Fibroblast of skin of left biceps (primary cell): ENCODE measurements at regions not wholly inside any gene's neighbourhood (a gene's known extent, or its start where the extent isn't known, plus 50 kb on each side); places are given as distances from the start of the nearest gene placed in this dataset.

Source experiments
- DNase-seq, 2 experiments: peaks; one replicate each; pipeline ENCODE4 v3.0.0-alpha.2; 2013; ENCODE audit warnings: low read depth in 2 of 2

DNA sequence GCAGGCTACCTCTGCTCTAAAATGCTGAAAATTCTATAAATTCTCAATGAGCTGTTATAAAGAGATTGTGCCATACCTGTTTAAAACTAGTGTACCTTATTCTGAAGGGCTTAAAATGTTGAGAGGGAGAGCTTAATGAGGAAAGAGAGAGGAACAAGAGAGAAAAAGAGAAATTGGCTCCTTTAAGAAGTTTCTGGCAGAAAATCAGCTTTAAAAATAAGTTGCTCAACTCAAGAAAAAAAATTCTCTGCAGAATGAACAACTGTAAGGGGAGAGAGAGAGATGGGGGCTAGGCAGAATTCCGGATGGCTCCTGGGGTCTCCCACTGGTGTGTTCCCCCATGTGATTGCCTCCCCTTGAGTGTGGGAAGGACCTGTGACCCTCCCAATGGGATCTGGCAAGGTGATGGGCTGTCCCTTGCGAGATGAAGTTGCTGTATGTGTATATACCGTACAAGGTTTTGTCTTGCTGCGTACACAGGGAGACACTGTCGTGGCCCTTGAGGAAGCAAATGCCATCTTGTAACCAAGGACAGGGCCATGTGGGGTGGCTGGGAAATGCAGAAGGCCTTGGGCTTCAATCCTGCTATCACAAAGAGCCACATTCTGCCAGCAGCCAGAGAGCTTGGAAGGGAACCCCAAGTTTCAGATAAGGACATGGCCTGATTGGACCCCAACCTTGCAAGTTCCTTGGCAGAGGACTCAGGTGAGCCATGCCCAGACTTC, 64.3 kb upstream of the S1PR3 start:
- DNase-seq: no peak

DNA sequence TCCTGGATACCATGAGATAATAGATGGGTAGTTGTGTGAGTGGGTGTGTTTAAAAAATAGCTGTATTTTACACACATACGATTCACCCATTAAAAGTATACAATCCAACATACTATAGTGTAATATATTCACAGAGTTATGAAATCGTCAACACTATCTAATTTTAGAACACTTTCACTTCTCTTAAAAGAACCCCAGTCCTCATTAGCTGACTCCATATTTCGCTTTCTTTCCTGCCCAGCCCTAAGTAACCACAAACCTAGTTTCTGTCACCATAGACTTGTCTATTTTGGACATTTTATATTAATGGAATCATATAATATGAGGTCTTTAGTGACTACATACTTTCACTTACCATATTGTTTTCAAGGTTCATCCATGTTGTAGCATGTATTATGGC, 63.8 kb upstream of the S1PR3 start:
- no peak for DNase-seq

DNA sequence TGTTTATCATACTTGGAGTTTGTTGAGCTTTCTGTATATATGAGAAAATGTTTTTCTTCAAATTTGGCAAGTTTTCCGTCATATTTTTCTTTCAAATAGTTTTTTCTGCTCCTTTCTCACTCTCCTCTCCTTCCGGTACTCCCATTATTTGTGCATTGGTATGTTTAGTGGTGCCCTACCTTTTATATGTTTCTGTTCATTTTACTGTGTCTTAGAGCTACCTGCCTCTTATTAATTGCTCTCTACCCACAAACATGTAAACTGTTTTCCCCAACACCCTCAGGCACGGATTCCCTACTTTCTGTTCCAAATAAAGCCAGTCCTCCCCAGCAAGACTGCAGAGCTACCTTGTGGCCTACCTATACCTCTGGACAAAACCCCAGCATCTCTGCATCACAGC, 60.6 kb upstream of the S1PR3 start:
- no peak for DNase-seq

DNA sequence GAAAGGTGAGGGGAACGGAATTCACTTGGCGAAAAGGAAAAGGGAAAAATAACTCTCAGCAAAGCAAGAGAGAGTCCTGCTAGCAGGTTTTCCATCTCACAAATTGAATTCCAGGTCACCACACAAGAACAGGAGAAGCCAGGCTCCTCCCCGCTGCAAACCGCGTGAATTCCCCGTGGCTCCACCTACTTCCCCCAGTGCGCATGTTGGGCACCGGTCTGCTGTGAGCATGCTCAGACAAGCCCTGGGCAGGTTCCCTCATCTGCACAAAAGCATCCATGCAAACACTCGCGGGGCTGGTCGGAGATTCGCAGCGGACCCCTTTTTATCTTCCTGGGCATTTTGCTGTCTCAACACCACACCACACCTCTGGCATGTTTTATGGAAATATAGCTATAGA, 58.5 kb upstream of the S1PR3 start:
- DNase-seq: no peak

DNA sequence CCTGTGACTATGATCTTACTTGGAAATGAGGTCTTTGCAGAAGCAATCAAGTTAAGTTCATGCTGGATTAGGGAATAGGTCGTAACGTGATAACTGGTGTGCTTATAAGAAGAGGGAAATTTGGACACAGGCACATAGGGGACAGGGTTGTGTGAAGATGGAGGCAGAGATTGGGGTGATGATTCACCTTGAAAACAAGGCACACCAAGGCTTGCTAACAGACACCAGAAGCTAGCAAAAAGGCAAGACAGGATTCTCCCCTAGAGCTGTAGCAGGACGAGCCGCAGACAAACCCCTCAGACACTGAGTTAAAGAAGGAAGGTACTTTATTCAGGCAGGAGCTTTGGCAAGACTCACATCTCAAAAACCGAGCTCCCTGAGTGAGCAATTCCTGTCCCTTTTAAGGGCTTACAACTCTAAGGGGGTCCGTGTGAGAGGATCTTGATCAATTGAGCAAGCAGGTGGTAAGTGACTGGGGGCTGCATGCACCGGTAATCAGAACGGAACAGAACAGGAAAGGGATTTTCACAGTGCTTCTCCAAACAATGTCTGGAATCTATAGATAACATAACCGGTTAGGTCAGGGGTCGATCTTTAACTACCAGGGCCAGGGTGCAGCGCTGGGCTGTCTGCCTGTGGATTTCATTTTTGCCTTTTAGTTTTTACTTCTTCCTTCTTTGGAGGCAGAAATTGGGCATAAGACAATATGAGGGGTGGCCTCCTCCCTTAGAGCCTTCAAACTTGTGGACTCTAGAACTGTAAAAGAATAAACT, 57.5 kb upstream of the S1PR3 start:
- DNase-seq: no peak

DNA sequence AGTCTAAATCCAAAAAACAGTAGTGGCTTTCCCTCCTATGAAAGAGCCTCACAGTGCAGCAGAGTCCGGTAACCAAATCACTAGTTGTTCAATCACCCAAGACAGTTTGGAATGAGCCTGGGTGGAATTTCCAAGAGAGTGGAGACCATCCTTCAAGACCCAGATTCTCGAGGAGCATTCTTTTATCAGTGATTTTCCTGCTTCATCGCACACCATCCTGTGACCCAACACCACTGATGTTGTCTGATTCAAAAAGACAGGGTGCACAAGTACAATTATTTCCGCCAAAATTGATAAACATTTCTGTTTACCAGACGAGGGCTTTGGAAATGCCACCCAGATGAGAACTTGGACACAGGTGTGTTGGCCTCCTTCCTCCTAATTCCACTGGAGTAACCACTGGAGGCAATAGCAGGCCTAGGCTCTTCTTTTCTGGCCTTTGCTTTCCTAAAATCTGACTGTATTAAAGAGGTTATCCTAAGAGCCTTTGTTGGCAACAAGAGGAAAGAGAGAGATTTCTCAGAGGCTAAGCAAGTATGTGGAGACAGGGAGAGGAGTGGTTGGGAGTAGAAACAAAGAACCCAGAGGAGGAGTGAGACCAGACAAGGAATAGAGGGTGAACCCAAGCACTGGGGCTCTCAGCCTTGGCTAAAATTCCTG, 56.3 kb upstream of the S1PR3 start:
- DNase-seq: no peak

DNA sequence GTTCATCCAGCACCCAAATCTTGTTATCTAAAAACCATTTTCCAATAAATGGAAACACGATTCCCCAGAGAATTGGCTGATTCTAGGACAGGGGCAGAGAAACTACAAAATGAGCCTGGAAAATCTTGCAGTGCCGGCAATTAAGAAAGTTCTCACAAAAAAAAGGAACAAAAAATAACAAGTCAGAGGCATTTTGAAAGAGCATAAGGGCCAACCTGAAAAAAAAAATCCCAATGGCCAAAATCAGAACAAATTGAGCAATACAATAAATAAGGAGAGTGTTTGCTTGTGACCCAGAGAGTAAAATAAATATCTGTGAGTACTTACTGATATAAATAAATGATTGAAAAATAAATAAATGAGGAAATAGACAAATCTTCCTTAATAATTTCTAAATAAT, 55.1 kb upstream of the S1PR3 start:
- DNase-seq: no peak

DNA sequence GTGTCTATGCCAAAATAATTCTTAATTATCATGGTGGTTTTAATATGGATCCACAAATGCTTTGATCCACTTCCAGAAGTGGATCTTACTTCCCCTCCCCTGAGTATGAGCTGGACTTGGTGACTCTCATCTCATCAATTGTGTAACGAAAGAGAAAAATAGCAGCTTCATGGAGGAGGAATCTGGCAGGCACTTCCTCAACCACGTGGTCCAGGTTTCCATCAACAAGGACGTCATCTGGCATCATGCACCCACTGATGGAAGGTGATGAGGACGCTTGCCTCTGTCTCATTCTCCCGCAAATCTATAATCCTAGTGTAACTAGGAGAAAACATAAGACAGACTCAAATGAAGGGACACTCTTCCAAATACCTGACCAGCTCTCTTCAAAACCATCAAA, 54.6 kb upstream of the S1PR3 start:
- DNase-seq: no peak

DNA sequence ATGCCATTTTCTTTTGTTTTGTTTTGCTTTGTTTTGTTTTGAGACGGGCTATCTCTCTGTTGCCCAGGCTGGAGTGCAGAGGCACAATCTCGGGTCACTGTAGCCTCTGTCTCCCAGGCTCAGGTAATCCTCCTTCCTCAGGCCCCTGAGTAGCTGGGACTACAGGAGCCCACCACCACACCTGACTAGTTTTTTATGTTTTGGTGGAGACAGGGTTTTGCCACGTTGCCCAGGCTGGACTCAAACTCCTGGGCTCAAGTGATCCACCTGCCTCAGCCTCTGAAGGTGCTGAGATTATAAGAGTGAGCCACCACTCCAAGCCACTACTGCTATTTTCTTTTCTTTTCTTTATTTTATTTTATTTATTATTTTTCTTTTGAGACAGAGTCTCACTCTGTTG, 54.0 kb upstream of the S1PR3 start:
- no peak for DNase-seq

DNA sequence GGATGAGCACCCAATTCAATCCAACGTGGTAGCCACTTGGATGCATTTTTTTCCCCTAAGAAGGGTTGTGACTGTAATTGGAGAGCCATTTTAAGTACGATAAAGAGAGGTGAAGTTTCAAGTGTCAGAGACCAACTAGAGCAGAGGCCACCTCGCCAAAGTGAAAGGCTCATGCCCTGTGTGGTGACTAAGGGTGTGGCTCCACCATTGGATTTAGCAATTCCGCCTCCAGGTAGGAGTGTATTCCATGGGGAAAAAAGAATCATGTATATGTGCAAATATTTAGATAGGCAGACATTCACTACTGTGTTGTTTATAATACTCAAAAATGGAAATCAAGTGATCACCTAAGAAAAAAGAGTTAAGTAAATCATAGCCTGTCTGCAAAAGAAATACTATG, 53.1 kb upstream of the S1PR3 start:
- no peak for DNase-seq
